Liver (tissue), 8 donors: ENCODE measurements at regions not wholly inside any gene's neighbourhood (a gene's known extent, or its start where the extent isn't known, plus 50 kb on each side); places are given as distances from the start of the nearest gene placed in this dataset.

Experiments used
- DNase-seq: peaks from one replicate; pipeline ENCODE4 v3.0.0-alpha.2; 2017; ENCODE audit warnings: low spot score
- H3K27ac ChIP-seq, 2 donors: one replicate each; pipeline ENCODE4 v1.7.0; 2013; ENCODE audit warnings: inconsistent platforms in 2 of 2, low read length in 2 of 2, control low read depth in 1 of 2, low read depth in 1 of 2, mild to moderate bottlenecking in 1 of 2
- H3K27me3 ChIP-seq, 4 donors: one replicate each; pipeline versions ENCODE4 v1.6.1 to v1.7.0; 2013; ENCODE audit warnings: low read length in 3 of 4, inconsistent platforms in 1 of 4, mild to moderate bottlenecking in 1 of 4, moderate library complexity in 1 of 4; ENCODE audit not compliant: control insufficient read depth in 4 of 4, insufficient read depth in 4 of 4
- H3K36me3 ChIP-seq, 4 donors: one replicate each; pipeline versions ENCODE4 v1.6.1 to v1.7.0; 2013; ENCODE audit warnings: low read length in 3 of 4, mild to moderate bottlenecking in 3 of 4, low read depth in 1 of 4, moderate library complexity in 1 of 4; ENCODE audit not compliant: control insufficient read depth in 4 of 4, insufficient read depth in 3 of 4
- H3K4me1 ChIP-seq, 4 donors: one replicate each; pipeline versions ENCODE4 v1.6.1 to v1.7.0; 2013; ENCODE audit warnings: low read length in 3 of 4, mild to moderate bottlenecking in 3 of 4, moderate library complexity in 1 of 4; ENCODE audit not compliant: control insufficient read depth in 4 of 4, insufficient read depth in 4 of 4
- H3K4me3 ChIP-seq, 3 donors: one replicate each; pipeline versions ENCODE4 v1.6.1 to v1.7.0; 2013; ENCODE audit warnings: low read length in 3 of 3, control low read depth in 1 of 3, low read depth in 1 of 3, mild to moderate bottlenecking in 1 of 3
- H3K9ac ChIP-seq, 2 donors: one replicate each; pipeline ENCODE4 v1.7.0; 2013; ENCODE audit warnings: low read length in 2 of 2, mild to moderate bottlenecking in 2 of 2, moderate library complexity in 2 of 2, control low read depth in 1 of 2, low read depth in 1 of 2
- H3K9me3 ChIP-seq, 4 donors: one replicate each; pipeline versions ENCODE4 v1.6.1 to v1.7.0; 2013; ENCODE audit warnings: low read length in 3 of 4; ENCODE audit not compliant: control insufficient read depth in 4 of 4
- ATF3 ChIP-seq: IDR thresholded peaks from 2 replicates; pipeline ENCODE4 v1.6.1; 2016; ENCODE audit warnings: antibody characterized with exemption
- CTCF ChIP-seq: fragments of 150-350 bp; IDR thresholded peaks from 2 replicates; pipeline ENCODE4 v1.5.1; 2017; ENCODE audit warnings: improper control_type of control experiment, low read depth, low read length; ENCODE audit not compliant: missing input control
- EGR1 ChIP-seq, 2 donors: IDR thresholded peaks; 2 replicates each; pipeline ENCODE4 v1.6.1; 2016 to 2018; ENCODE audit warnings: antibody characterized with exemption in 2 of 2, low read depth in 2 of 2
- FOXA1 ChIP-seq: IDR thresholded peaks from 2 replicates; pipeline ENCODE4 v1.6.1; 2016; ENCODE audit warnings: antibody characterized with exemption
- FOXA2 ChIP-seq: IDR thresholded peaks from 2 replicates; pipeline ENCODE4 v1.6.1; 2016; ENCODE audit warnings: antibody characterized with exemption
- GABPA ChIP-seq, 2 donors: IDR thresholded peaks in 1 of 2; conservative IDR thresholded peaks in 1 of 2; 2 replicates each; pipeline ENCODE4 v1.6.1; 2016; ENCODE audit warnings: antibody characterized with exemption in 2 of 2, mild to moderate bottlenecking in 1 of 2, moderate library complexity in 1 of 2
- HNF4A ChIP-seq, 2 donors: conservative IDR thresholded peaks; 2 replicates each; pipeline ENCODE4 v1.6.1; 2016; ENCODE audit warnings: antibody characterized with exemption in 2 of 2, mild to moderate bottlenecking in 2 of 2
- HNF4G ChIP-seq: IDR thresholded peaks from 2 replicates; pipeline ENCODE4 v1.6.1; 2016; ENCODE audit warnings: antibody characterized with exemption
- JUND ChIP-seq, 2 donors: IDR thresholded peaks; 2 replicates each; pipeline ENCODE4 v1.6.1; 2016; ENCODE audit warnings: antibody characterized with exemption in 2 of 2
- MAX ChIP-seq: IDR thresholded peaks from 2 replicates; pipeline ENCODE4 v1.6.1; 2016; ENCODE audit warnings: antibody characterized with exemption
- NR2F2 ChIP-seq: IDR thresholded peaks from 2 replicates; pipeline ENCODE4 v1.6.1; 2016; ENCODE audit warnings: antibody characterized with exemption
- RAD21 ChIP-seq, 2 donors: IDR thresholded peaks; 2 replicates each; pipeline ENCODE4 v1.6.1; 2016; ENCODE audit warnings: antibody characterized with exemption in 2 of 2, mild to moderate bottlenecking in 2 of 2
- REST ChIP-seq: IDR thresholded peaks from 2 replicates; pipeline ENCODE4 v1.6.1; 2016; ENCODE audit warnings: antibody characterized with exemption, mild to moderate bottlenecking
- SP1 ChIP-seq: IDR thresholded peaks from 2 replicates; pipeline ENCODE4 v1.6.1; 2018; ENCODE audit warnings: antibody characterized with exemption, mild to moderate bottlenecking
- TAF1 ChIP-seq: conservative IDR thresholded peaks from 2 replicates; pipeline ENCODE4 v1.6.1; 2016; ENCODE audit warnings: antibody characterized with exemption, mild to moderate bottlenecking
- YY1 ChIP-seq: IDR thresholded peaks from 2 replicates; pipeline ENCODE4 v1.6.1; 2016; ENCODE audit warnings: antibody characterized with exemption, mild to moderate bottlenecking
- ZBTB33 ChIP-seq: IDR thresholded peaks from 2 replicates; pipeline ENCODE4 v1.6.1; 2016; ENCODE audit warnings: antibody characterized with exemption
- whole genome bisulfite sequencing: extraction: QIAGEN DNeasy Blood & Tissue Kit; methylation state at CpG from one replicate; pipeline ENCODE4 v1.1.7; 2013; 5-methylcytosine and 5-hydroxymethylcytosine counted together
- donor health status: healthy.
- donor health status: healthy.
- donor health status: healthy.
- donor health status: healthy.
- donor health status: healthy.

- TF ChIP-seq SP1 (no peak), RAD21 (IDR thresholded peaks at IDR 0.05) (no peak), MAX (no peak), EGR1 (IDR thresholded peaks at IDR 0.05; ENCODE audit: low read depth in 2 of 2) (no peak), NR2F2 (no peak), GABPA (IDR thresholded peaks at IDR 0.05 in 1 of 2, conservative IDR thresholded peaks at IDR 0.05 in 1 of 2) (no peak), TAF1 (no peak), REST (no peak), ZBTB33 (no peak), YY1 (no peak), FOXA1 (no peak), FOXA2 (no peak), JUND (IDR thresholded peaks at IDR 0.05) (no peak), HNF4A (conservative IDR thresholded peaks at IDR 0.05) (no peak), HNF4G (no peak), ATF3 (no peak), CTCF (no peak)
- Histone ChIP-seq H3K36me3 (no peaks in the 10 kb centered on the region), H3K9me3 (peaks cover 0 to 5% (median 0%) of the 10 kb centered on the region in 4 donors), H3K9ac (no peak overlapping the region), H3K27ac (no peak overlapping the region), H3K27me3 (no peaks in the 10 kb centered on the region), H3K4me1 (no peaks in the 10 kb centered on the region), H3K4me3 (no peak overlapping the region)
- DNase-seq: no peak
- WGBS: 78% methylated on average over 2 of the region's 2 CpGs
These were observed 398.6 kb downstream of the RERGL start for GRCh38 chr12:17691369-17691768.

- no peak for TF ChIP-seq YY1
- no peaks in the 10 kb centered on the region for H3K27me3 ChIP-seq
- no peak overlapping the region for H3K27ac ChIP-seq
- H3K36me3 ChIP-seq: no peaks in the 10 kb centered on the region
- H3K4me3 ChIP-seq: no peak overlapping the region
- no peak overlapping the region for H3K9ac ChIP-seq
- H3K9me3 ChIP-seq: no peaks in the 10 kb centered on the region
- WGBS: 37% methylated on average over 2 of the region's 2 CpGs
- H3K4me1 ChIP-seq: no peaks in the 10 kb centered on the region
- DNase-seq: no peak
These were observed 409.8 kb downstream of the RERGL start for GRCh38 chr12:17680220-17680619.
